Fibroblast of lung (primary cell): ENCODE measurements at regions not wholly inside any gene's neighbourhood (a gene's known extent, or its start where the extent isn't known, plus 50 kb on each side); places are given as distances from the start of the nearest gene placed in this dataset.
"Not testable (repeated sequence)": the region's sequence is repeated elsewhere in the genome, so short reads cannot be mapped to it uniquely, and the experiment has no call there.

ENCODE experiments used
- EZH2 ChIP-seq: IDR thresholded peaks from 2 replicates; pipeline ENCODE4 v1.5.1; 2012; ENCODE audit warnings: low read length, control low read depth, mild to moderate bottlenecking; ENCODE audit errors: missing control alignments
- TF ChIP-seq, protein P1 (sequence below), 2 donors: IDR thresholded peaks in 1 of 2; conservative IDR thresholded peaks in 1 of 2; 1 replicate in 1 of 2; 2 replicates in 1 of 2; pipeline ENCODE4 v1.5.1; 2011 to 2012; ENCODE audit warnings: low read length in 2 of 2, control low read depth in 1 of 2, inconsistent platforms in 1 of 2, low read depth in 1 of 2, mild to moderate bottlenecking in 1 of 2

DNA sequence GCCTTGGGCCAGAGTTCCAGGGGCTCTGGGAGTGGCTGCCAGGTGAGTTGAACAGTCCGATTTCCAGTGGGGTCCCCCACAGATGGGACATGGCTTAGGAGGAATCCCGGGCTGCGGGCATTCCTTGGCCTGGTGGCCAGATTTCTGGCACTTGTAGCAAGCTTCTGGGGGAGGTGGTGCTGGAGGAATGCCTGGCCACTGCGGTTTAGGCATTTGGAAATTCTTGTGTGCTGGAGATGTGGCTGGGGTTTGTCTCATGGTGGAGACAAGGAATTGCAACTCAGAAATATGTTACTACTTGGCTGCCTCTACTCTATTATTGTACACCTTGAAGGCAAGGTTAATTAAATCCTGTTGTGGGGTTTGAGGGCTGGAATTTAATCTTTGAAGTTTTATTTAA lies 779.8 kb downstream of the UQCRFS1 start:
- TF ChIP-seq, protein P1, sequence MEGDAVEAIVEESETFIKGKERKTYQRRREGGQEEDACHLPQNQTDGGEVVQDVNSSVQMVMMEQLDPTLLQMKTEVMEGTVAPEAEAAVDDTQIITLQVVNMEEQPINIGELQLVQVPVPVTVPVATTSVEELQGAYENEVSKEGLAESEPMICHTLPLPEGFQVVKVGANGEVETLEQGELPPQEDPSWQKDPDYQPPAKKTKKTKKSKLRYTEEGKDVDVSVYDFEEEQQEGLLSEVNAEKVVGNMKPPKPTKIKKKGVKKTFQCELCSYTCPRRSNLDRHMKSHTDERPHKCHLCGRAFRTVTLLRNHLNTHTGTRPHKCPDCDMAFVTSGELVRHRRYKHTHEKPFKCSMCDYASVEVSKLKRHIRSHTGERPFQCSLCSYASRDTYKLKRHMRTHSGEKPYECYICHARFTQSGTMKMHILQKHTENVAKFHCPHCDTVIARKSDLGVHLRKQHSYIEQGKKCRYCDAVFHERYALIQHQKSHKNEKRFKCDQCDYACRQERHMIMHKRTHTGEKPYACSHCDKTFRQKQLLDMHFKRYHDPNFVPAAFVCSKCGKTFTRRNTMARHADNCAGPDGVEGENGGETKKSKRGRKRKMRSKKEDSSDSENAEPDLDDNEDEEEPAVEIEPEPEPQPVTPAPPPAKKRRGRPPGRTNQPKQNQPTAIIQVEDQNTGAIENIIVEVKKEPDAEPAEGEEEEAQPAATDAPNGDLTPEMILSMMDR (conservative IDR thresholded peaks at IDR 0.05 in 1 of 2, IDR thresholded peaks at IDR 0.05 in 1 of 2; ENCODE audit: low read depth in 1 of 2, low read length in 2 of 2), result not testable (repeated sequence)
- TF ChIP-seq EZH2, result not testable (repeated sequence)
